ENCODE measurements at regions not wholly inside any gene's neighbourhood (a gene's known extent, or its start where the extent isn't known, plus 50 kb on each side); places are given as distances from the start of the nearest gene placed in this dataset.

GRCh38 chr11:109490953-109491635 lies 69.1 kb downstream of the C11orf87 start:
- TF ChIP-seq CTCF (IDR thresholded peaks at IDR 0.05) (no peak), POLR2AphosphoS5 (IDR thresholded peaks at IDR 0.05) (no peak), POLR2A (IDR thresholded peaks at IDR 0.05; ENCODE audit: low read depth) (no peak), EP300 (IDR thresholded peaks at IDR 0.05) (no peak)

Data from esophagus muscularis mucosa (tissue), 4 donors.